ENCODE measurements at regions not wholly inside any gene's neighbourhood (a gene's known extent, or its start where the extent isn't known, plus 50 kb on each side); places are given as distances from the start of the nearest gene placed in this dataset.

- DNase-seq, result no peak
Measured at GRCh38 chr5:68727931-68728330, 365.9 kb upstream of the SLC30A5 start.

- DNase-seq, result no peak
Measured at GRCh38 chr5:68729678-68730077, 364.1 kb upstream of the SLC30A5 start.

- no peak for DNase-seq
Measured at GRCh38 chr5:68730220-68730978, 363.4 kb upstream of the SLC30A5 start.

GRCh38 chr5:68730979-68731654, 362.7 kb upstream of the SLC30A5 start:
- no peak for DNase-seq

- DNase-seq, result no peak
Measured at GRCh38 chr5:68732251-68732650, 361.6 kb upstream of the SLC30A5 start.

- no peak for DNase-seq
Measured at GRCh38 chr5:68734781-68735180, 359.0 kb upstream of the SLC30A5 start.

GRCh38 chr5:68738236-68738635, 355.6 kb upstream of the SLC30A5 start:
- no peak for DNase-seq

GRCh38 chr5:68738841-68739240, 355.0 kb upstream of the SLC30A5 start:
- no peak for DNase-seq

- peak in 1 of 5 experiments; percentile 67 for DNase-seq
Measured at GRCh38 chr5:68739752-68740151, 354.1 kb upstream of the SLC30A5 start.

GRCh38 chr5:68740226-68740910, 353.4 kb upstream of the SLC30A5 start:
- peak in 1 of 5 experiments; percentile 8 for DNase-seq

GRCh38 chr5:68744206-68744605, 349.6 kb upstream of the SLC30A5 start:
- DNase-seq, result no peak

GRCh38 chr5:68745448-68745847, 348.4 kb upstream of the SLC30A5 start:
- no peak for DNase-seq

- DNase-seq, result no peak
Measured at GRCh38 chr5:68746220-68746619, 347.6 kb upstream of the SLC30A5 start.

- no peak for DNase-seq
Measured at GRCh38 chr5:68746643-68747420, 347.0 kb upstream of the SLC30A5 start.

- DNase-seq, result no peak
Measured at GRCh38 chr5:68747521-68747920, 346.3 kb upstream of the SLC30A5 start.

GRCh38 chr5:68748101-68748500, 345.7 kb upstream of the SLC30A5 start:
- no peak for DNase-seq

- no peak for DNase-seq
Measured at GRCh38 chr5:68749077-68749476, 344.7 kb upstream of the SLC30A5 start.

- peak in 1 of 5 experiments; percentile 42 for DNase-seq
Measured at GRCh38 chr5:68749631-68750030, 344.2 kb upstream of the SLC30A5 start.

GRCh38 chr5:68751661-68752060, 342.2 kb upstream of the SLC30A5 start:
- DNase-seq, result no peak

GRCh38 chr5:68754536-68754935, 339.3 kb upstream of the SLC30A5 start:
- no peak for DNase-seq

GRCh38 chr5:68755293-68755692, 338.5 kb upstream of the SLC30A5 start:
- DNase-seq, result no peak

GRCh38 chr5:68757006-68757405, 336.8 kb upstream of the SLC30A5 start:
- DNase-seq, result no peak

- DNase-seq, result no peak
Measured at GRCh38 chr5:68757626-68758212, 336.1 kb upstream of the SLC30A5 start.
